ENCODE measurements at regions not wholly inside any gene's neighbourhood (a gene's known extent, or its start where the extent isn't known, plus 50 kb on each side); places are given as distances from the start of the nearest gene placed in this dataset.

DNA sequence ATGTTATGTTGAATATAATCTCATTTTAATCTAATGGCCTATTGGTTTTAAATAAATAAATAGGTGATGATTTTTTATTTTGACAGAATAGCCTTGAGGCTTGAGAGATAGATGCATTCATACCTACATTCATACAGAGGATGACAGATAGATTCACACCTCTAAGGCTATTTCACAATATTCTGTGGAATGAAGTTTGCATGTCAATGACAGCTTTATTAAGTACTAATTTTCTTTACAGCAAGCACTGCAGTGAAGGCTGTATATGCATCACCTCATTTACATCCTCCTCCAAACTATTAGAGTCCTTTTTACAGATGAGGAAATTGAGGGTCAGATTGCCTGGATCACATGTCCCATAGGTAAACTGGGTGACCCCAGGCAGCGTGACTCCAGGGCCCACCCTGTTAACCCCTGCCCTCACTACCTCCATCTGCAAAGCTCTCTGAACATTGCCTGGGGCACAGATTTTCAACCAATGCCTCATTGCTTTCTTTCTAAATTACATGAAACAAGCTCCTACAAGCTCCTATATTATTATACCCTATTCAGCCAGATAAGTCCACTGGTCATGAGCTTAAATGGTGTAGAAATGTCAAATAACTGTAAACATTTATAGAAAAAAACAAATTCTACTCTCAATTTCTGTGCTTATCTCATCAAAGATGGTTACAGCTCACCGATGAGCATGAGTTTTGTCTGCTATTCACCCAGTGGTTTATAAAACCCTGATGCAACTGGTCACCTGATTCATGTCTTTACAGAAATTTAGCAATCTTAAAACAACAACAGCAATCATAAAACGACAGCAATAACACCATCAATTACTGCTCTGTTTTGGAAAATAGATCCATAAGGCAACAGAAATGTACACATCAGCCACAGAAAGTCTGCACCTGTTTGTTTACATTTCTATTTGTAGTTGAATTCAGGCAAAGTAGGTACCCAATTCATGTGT is 338.0 kb downstream of the NSG2 start:
- peak overlapping the region in 1 of 11 experiments; percentile 48; a peak in 2 of 22 replicates for H3K27ac ChIP-seq

DNA sequence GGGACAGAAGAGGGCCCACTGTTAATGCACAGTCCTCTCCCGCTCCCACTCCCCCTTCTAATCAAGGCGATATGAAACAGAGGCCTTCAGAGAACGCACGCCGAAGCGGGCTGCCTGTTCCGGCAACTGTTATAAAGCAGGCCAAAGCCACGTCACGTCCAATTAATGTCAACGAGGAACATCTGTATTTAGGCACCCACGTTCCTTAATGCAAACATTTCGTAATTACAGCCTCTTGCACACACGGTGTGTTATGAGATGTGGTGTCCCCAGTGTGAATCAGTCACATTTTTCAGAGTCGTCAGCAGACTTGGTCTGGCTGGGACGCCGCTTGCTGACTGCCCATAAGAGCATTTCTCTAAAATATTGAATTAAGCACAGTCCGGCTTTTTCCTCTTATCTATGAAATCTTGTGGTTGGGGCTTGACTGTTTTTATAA is 339.0 kb downstream of the NSG2 start:
- no peak for TF ChIP-seq Cebpa-rat (IDR thresholded peaks at IDR 0.05)
- peaks cover 0 to 17% (median 11%) of the 10 kb centered on the region in 11 experiments; a peak in 18 of 22 replicates for H3K9me3 ChIP-seq (replicated peaks in 1 of 11)
- H3K4me1 ChIP-seq = peaks cover 0 to 35% (median 0%) of the 10 kb centered on the region in 10 experiments; a peak in 6 of 20 replicates
- peak overlapping the region in 1 of 11 experiments; percentile 48; a peak in 2 of 22 replicates for H3K27ac ChIP-seq
- peak overlapping the region in 3 of 11 experiments; percentile 31 to 44 (median 35); a peak in 5 of 22 replicates for H3K4me2 ChIP-seq
- no peak overlapping the region for H3K4me3 ChIP-seq
- no peaks in the 10 kb centered on the region for H3K36me3 ChIP-seq
- no peaks in the 10 kb centered on the region for H3K27me3 ChIP-seq
- H4K20me1 ChIP-seq = no peaks in the 10 kb centered on the region
- peak overlapping the region in 1 of 11 experiments; percentile 15; a peak in 1 of 22 replicates for H3K9ac ChIP-seq

More for the DNA sequence above, 338.0 kb downstream of the NSG2 start:
- Histone ChIP-seq H3K27me3 (no peaks in the 10 kb centered on the region), H4K20me1 (no peaks in the 10 kb centered on the region), H3K4me2 (peak overlapping the region in 3 of 11 experiments; percentile 31 to 45 (median 35); a peak in 4 of 22 replicates), H3K4me3 (no peak overlapping the region), H3K9ac (no peak overlapping the region), H3K9me3 (replicated peaks in 1 of 11) (peaks cover 0 to 17% (median 11%) of the 10 kb centered on the region in 11 experiments; a peak in 18 of 22 replicates), H3K36me3 (no peaks in the 10 kb centered on the region), H3K4me1 (peaks cover 0 to 35% (median 0%) of the 10 kb centered on the region in 10 experiments; a peak in 6 of 20 replicates)
- TF ChIP-seq Cebpa-rat (IDR thresholded peaks at IDR 0.05) = no peak

DNA sequence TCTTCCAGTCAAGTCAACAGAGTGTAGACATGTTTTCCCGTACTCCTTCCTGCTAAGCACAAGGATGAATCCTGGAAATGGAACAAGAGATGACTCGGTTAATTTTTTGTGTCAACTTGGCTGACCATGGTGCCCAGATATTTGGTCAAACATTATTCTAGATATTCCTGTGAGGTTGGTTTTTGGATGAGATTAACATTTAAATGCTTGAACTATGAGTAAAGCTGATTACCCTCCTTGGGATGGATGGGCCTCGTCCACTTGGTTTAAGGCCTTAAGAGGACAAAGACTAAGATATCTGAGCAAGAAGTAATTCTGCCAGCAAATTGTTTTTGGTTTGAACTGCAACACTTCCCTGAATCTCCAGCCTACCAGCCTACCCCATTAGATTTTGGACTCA is 338.1 kb upstream of the MSX2 start:
- H4K20me1 ChIP-seq = no peaks in the 10 kb centered on the region
- H3K9me3 ChIP-seq (replicated peaks in 1 of 11) = peaks cover 0 to 17% (median 11%) of the 10 kb centered on the region in 11 experiments; a peak in 18 of 22 replicates
- H3K4me2 ChIP-seq = no peak overlapping the region
- H3K36me3 ChIP-seq = no peaks in the 10 kb centered on the region
- H3K9ac ChIP-seq = no peak overlapping the region
- peaks cover 0 to 35% (median 0%) of the 10 kb centered on the region in 10 experiments; a peak in 6 of 20 replicates for H3K4me1 ChIP-seq
- H3K27ac ChIP-seq = no peak overlapping the region
- H3K4me3 ChIP-seq = no peak overlapping the region
- TF ChIP-seq Cebpa-rat (IDR thresholded peaks at IDR 0.05) = no peak
- no peaks in the 10 kb centered on the region for H3K27me3 ChIP-seq

DNA sequence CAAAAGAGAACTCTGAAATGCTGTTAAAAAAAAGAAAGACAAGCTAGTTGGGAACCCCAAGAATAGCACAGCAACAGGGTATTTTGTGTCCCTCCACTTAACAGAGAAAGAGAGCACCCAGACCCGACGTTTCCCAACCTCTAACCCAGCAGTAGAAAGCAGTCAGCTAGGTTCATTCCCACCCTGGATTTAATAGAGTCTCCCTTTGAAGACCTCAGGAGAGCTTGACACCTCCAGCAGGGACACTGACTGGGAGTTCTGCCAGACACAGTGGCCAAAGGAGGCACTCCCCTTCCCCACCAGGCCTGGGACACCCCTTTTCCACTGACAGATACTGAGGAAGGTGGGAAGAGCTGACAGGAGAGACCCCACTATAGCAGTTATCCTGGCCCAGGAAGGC is 337.5 kb upstream of the MSX2 start:
- no peak for TF ChIP-seq Cebpa-rat (IDR thresholded peaks at IDR 0.05)
- no peak overlapping the region for H3K4me2 ChIP-seq
- H3K9me3 ChIP-seq (replicated peaks in 1 of 11) = peaks cover 0 to 12% (median 9%) of the 10 kb centered on the region in 11 experiments; a peak in 18 of 22 replicates
- no peak overlapping the region for H3K27ac ChIP-seq
- no peak overlapping the region for H3K4me3 ChIP-seq
- H3K9ac ChIP-seq = no peak overlapping the region
- no peaks in the 10 kb centered on the region for H4K20me1 ChIP-seq
- H3K36me3 ChIP-seq = no peaks in the 10 kb centered on the region
- H3K27me3 ChIP-seq = no peaks in the 10 kb centered on the region
- H3K4me1 ChIP-seq = peaks cover 0 to 35% (median 0%) of the 10 kb centered on the region in 10 experiments; a peak in 6 of 20 replicates

DNA sequence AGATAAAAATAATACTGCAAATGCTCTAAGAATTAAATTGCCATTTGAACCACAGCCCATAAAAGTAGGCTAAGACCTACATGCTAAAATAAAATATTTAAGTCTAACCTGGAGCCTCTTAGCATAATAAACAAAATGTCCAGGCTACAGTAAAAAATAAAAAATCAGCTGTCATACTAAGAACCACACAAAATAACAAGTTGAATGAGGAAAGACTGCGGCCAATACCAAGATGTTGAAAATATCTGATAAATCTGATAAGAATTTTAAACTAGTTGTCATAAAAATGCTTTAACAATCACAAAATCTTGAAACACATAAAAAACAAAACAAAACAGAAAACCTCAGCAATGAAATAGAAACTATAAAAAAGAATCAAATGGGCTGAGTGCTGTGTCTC is 336.9 kb upstream of the MSX2 start:
- H4K20me1 ChIP-seq = no peaks in the 10 kb centered on the region
- no peak overlapping the region for H3K4me2 ChIP-seq
- H3K9ac ChIP-seq = no peak overlapping the region
- H3K27ac ChIP-seq = no peak overlapping the region
- peaks cover 0 to 29% (median 0%) of the 10 kb centered on the region in 10 experiments; a peak in 6 of 20 replicates for H3K4me1 ChIP-seq
- no peak for TF ChIP-seq Cebpa-rat (IDR thresholded peaks at IDR 0.05)
- H3K27me3 ChIP-seq = no peaks in the 10 kb centered on the region
- H3K4me3 ChIP-seq = no peak overlapping the region
- no peaks in the 10 kb centered on the region for H3K36me3 ChIP-seq
- peaks cover 0 to 6% (median 4%) of the 10 kb centered on the region in 11 experiments; a peak in 18 of 22 replicates for H3K9me3 ChIP-seq (replicated peaks in 1 of 11)

DNA sequence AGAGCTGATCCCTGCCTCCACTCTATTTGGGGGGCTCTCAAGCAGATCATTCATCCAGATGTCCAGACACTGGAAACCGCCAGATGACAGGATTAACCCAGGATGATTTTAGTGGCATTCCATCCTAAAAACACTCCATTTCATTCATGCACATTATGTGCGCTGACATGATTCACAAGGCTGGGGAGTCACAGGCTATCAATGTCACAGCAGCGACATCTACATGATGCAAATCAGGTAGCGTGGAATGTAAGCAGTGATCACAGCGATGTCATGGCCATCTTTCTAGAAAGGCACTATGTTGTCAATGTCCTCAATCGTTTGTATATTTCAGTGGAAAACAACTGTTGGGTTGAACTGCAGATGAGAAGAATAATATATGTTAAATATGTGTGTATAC is 331.5 kb upstream of the MSX2 start:
- TF ChIP-seq Cebpa-rat (IDR thresholded peaks at IDR 0.05) = no peak
- Histone ChIP-seq H3K9me3 (replicated peaks in 1 of 11) (no peaks in the 10 kb centered on the region), H3K4me3 (no peak overlapping the region), H3K9ac (no peak overlapping the region), H4K20me1 (no peaks in the 10 kb centered on the region), H3K27me3 (no peaks in the 10 kb centered on the region), H3K4me1 (no peaks in the 10 kb centered on the region), H3K36me3 (no peaks in the 10 kb centered on the region), H3K27ac (no peak overlapping the region), H3K4me2 (no peak overlapping the region)

GRCh38 chr5:174396541-174396940 is 327.8 kb upstream of the MSX2 start:
- Histone ChIP-seq H3K27me3 (no peaks in the 10 kb centered on the region), H3K9ac (no peak overlapping the region), H3K27ac (no peak overlapping the region), H3K4me3 (no peak overlapping the region), H3K36me3 (no peaks in the 10 kb centered on the region), H3K4me2 (no peak overlapping the region), H3K4me1 (peaks cover 0 to 18% (median 10%) of the 10 kb centered on the region in 10 experiments; a peak in 12 of 20 replicates), H4K20me1 (no peaks in the 10 kb centered on the region), H3K9me3 (replicated peaks in 1 of 11) (no peaks in the 10 kb centered on the region)
- TF ChIP-seq Cebpa-rat (IDR thresholded peaks at IDR 0.05) = no peak

- H3K27me3 ChIP-seq = no peaks in the 10 kb centered on the region
- no peaks in the 10 kb centered on the region for H3K9me3 ChIP-seq (replicated peaks in 1 of 11)
- no peak overlapping the region for H3K4me2 ChIP-seq
- no peak overlapping the region for H3K9ac ChIP-seq
- TF ChIP-seq Cebpa-rat (IDR thresholded peaks at IDR 0.05) = no peak
- no peak overlapping the region for H3K27ac ChIP-seq
- peaks cover 0 to 18% (median 10%) of the 10 kb centered on the region in 10 experiments; a peak in 12 of 20 replicates for H3K4me1 ChIP-seq
- H4K20me1 ChIP-seq = no peaks in the 10 kb centered on the region
- H3K36me3 ChIP-seq = no peaks in the 10 kb centered on the region
- no peak overlapping the region for H3K4me3 ChIP-seq
Measured at GRCh38 chr5:174397206-174397605, 327.2 kb upstream of the MSX2 start.

DNA sequence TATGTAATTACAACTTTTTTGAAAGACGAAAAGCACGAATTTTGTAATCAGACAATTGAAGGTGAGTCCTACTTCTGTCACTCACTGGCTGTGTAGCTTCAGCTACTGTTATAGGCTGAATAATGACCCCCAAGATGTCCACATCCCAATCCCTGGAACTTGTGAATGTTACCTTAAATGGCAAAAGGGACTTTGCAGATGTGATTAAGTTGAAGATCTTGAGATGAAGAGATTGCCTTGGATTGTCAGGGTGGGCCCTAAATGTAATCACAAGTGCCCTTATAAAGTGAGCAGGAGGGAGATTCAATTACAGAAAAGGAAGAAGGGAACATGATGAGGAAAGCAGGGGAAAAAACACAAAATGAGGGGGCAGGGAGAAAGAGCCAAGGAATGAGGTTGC is 326.2 kb upstream of the MSX2 start:
- TF ChIP-seq Cebpa-rat (IDR thresholded peaks at IDR 0.05) = no peak
- H3K9me3 ChIP-seq (replicated peaks in 1 of 11) = no peaks in the 10 kb centered on the region
- no peaks in the 10 kb centered on the region for H3K27me3 ChIP-seq
- H3K9ac ChIP-seq = no peak overlapping the region
- H3K4me3 ChIP-seq = no peak overlapping the region
- H3K36me3 ChIP-seq = no peaks in the 10 kb centered on the region
- H3K27ac ChIP-seq = no peak overlapping the region
- H3K4me2 ChIP-seq = no peak overlapping the region
- H3K4me1 ChIP-seq = peaks cover 0 to 18% (median 10%) of the 10 kb centered on the region in 10 experiments; a peak in 12 of 20 replicates
- no peaks in the 10 kb centered on the region for H4K20me1 ChIP-seq
